Right renal pelvis (tissue), 4 donors: ENCODE measurements at regions not wholly inside any gene's neighbourhood (a gene's known extent, or its start where the extent isn't known, plus 50 kb on each side); places are given as distances from the start of the nearest gene placed in this dataset.

Experiments used
- DNase-seq, 4 donors: peaks; one replicate each; pipeline ENCODE4 v3.0.0-alpha.2; 2013; ENCODE audit warnings: low read depth in 4 of 4, low spot score in 3 of 4, missing footprints in 1 of 4

GRCh38 chr2:385785-386184 lies 97.9 kb upstream of the ALKAL2 start:
- no peak for DNase-seq

GRCh38 chr2:385061-385460 lies 97.2 kb upstream of the ALKAL2 start:
- DNase-seq = no peak

GRCh38 chr2:383888-384287 lies 96.0 kb upstream of the ALKAL2 start:
- DNase-seq = no peak

- no peak for DNase-seq
These were observed 95.3 kb upstream of the ALKAL2 start for GRCh38 chr2:383178-383577.

GRCh38 chr2:382728-383022 lies 94.8 kb upstream of the ALKAL2 start:
- no peak for DNase-seq

GRCh38 chr2:381941-382727 lies 94.2 kb upstream of the ALKAL2 start:
- no peak for DNase-seq

GRCh38 chr2:381181-381580 lies 93.3 kb upstream of the ALKAL2 start:
- no peak for DNase-seq

GRCh38 chr2:380772-381171 lies 92.9 kb upstream of the ALKAL2 start:
- no peak for DNase-seq

- DNase-seq = no peak
These were observed 92.3 kb upstream of the ALKAL2 start for GRCh38 chr2:380221-380620.

- no peak for DNase-seq
These were observed 91.9 kb upstream of the ALKAL2 start for GRCh38 chr2:379778-380177.

GRCh38 chr2:378364-378763 lies 90.5 kb upstream of the ALKAL2 start:
- no peak for DNase-seq

- no peak for DNase-seq
These were observed 89.5 kb upstream of the ALKAL2 start for GRCh38 chr2:377414-377813.

GRCh38 chr2:375956-376307 lies 88.0 kb upstream of the ALKAL2 start:
- DNase-seq = no peak

- no peak for DNase-seq
These were observed 87.5 kb upstream of the ALKAL2 start for GRCh38 chr2:375270-375955.

GRCh38 chr2:368386-368785 lies 80.5 kb upstream of the ALKAL2 start:
- no peak for DNase-seq

GRCh38 chr2:367246-367645 lies 79.4 kb upstream of the ALKAL2 start:
- no peak for DNase-seq

- no peak for DNase-seq
These were observed 78.8 kb upstream of the ALKAL2 start for GRCh38 chr2:366706-367105.

GRCh38 chr2:365367-366275 lies 77.7 kb upstream of the ALKAL2 start:
- no peak for DNase-seq

- DNase-seq = no peak
These were observed 76.1 kb upstream of the ALKAL2 start for GRCh38 chr2:363824-364470.

GRCh38 chr2:362924-363323 lies 75.0 kb upstream of the ALKAL2 start:
- no peak for DNase-seq

- no peak for DNase-seq
These were observed 72.2 kb upstream of the ALKAL2 start for GRCh38 chr2:360124-360523.
